Kidney glomerular epithelial cell (primary cell): ENCODE measurements at regions not wholly inside any gene's neighbourhood (a gene's known extent, or its start where the extent isn't known, plus 50 kb on each side); places are given as distances from the start of the nearest gene placed in this dataset.
"Not testable (repeated sequence)": the region's sequence is repeated elsewhere in the genome, so short reads cannot be mapped to it uniquely, and the experiment has no call there.

Experiments used
- DNase-seq: peaks from one replicate; lab custom pipeline; 2025; lab: John Stamatoyannopoulos, UW

DNA sequence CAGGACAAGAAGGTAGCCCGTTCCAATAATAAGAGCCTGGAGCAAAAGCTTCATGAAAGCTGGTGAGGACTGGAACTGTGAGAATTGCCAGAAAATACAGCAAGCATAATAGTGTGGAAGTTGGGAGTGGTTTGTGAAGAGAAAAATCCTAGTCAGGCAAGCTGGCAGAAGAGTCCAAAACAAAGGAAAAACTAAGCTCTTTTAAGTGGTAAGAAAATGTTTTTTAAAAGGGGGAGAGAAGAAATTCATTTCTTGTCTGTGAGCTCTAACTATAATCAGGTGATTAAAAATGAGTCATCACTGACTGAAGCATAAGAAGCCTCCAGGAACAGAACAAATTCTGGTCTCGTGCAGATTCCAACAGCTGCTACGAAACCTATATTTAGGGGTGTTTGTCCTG lies 102.6 kb downstream of the CAAP1 start:
- peak; percentile 8 for DNase-seq

DNA sequence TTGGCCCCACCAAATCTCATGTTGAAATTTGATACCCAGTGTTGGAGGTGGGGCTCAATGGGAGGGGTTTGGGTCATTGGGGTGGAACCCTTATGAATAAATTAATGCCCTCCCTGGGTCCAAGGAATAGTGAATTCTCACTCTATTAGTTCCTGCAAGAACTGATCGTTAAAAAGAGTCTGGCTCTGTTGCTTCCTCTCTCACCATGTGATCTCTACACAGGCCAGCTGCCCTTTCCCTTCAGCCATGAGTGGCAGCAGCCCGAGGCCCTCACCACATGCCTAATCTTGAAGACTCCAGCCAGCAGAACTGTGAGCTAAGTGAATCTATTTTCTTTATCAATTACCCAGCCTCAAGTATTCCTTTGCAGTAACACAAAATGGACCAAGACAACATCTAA lies 106.0 kb downstream of the CAAP1 start:
- no peak for DNase-seq

GRCh38 chr9:26782899-26783298 lies 109.7 kb downstream of the CAAP1 start:
- no peak for DNase-seq

GRCh38 chr9:26781906-26782305 lies 110.7 kb downstream of the CAAP1 start:
- no peak for DNase-seq

GRCh38 chr9:26780307-26780706 lies 112.3 kb downstream of the CAAP1 start:
- DNase-seq, result not testable (repeated sequence)

DNA sequence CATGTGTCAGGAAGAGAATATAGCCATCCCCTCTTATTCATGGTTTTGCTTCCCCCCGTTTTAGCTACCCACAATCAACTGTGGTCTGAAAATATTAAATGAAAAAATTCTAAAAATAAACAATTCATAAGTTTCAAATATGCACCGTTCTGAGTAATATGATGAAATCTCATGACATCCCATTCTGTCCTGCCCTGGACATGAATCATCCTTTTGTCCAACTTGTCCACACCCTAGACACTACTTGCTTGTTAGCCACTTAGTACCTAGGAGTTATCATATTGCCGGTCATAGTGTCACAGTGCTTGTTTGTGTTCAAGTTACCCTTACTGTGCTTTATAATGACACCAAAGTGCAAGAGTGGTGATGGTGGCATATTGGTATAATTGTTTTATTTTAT lies 113.5 kb downstream of the CAAP1 start:
- DNase-seq, result no peak

GRCh38 chr9:26775391-26775790 lies 117.2 kb downstream of the CAAP1 start:
- no peak for DNase-seq

DNA sequence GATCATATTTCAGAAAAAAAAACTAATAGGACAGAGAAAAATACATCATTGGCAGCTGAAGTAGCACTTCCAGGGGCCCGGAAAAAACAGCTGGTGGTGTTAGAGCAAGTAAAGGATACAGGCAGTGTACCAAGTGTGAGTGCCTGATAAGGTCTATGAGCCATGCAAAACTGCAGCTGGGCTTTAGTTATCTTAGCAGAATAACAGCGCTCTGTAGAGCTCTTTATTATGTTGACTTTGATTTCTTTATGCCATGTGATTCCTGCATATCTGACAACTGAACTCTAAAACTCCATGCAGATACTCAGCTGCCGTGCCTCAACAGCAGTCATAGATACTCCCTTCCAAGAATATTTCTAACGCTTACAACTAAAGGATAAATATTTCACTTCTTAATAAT lies 119.5 kb downstream of the CAAP1 start:
- no peak for DNase-seq

- DNase-seq, result no peak
Observed at GRCh38 chr9:26770821-26771220, 121.8 kb downstream of the CAAP1 start.

GRCh38 chr9:26768145-26768544 lies 124.5 kb downstream of the CAAP1 start:
- DNase-seq, result no peak

GRCh38 chr9:26760675-26761074 lies 131.9 kb downstream of the CAAP1 start:
- no peak for DNase-seq

DNA sequence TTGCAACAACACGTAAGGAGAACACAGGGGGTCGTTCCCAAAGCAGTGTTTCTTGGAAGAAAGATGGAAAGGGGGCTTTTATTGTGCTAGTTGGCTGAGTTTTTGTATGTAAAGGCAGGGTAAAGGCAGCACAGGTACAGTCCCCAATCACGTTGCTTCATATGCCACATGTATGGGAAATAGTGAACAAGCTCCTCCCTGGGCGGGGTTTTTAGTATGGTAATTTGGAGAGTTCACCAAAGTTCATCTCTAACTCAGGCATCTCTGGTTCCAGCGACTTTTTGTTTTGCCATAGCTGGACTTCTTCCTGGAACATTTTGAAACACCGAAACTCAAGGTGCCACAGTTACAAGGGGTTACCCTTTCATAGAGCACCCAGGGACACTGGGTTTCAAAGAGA lies 133.9 kb downstream of the CAAP1 start:
- DNase-seq, result no peak

DNA sequence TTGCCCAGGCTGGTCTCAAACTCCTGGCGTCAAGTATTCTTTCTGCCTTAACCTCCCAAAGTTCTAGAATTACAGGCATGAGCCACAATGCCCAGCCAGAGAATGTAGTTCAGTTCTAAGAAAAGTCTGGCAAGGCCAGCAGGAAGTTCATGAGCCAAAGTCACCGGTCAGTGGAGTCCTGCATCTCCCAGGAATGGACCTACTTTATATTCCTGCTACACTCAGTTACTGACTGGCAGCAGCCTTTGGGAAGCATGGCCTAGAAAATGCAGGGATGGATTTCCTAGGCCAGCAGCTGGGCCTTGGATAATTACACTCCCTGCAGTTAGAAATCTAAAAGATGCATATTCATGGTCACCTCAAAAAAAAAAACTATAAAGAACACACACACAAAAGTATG lies 135.7 kb downstream of the CAAP1 start:
- no peak for DNase-seq

GRCh38 chr9:26755476-26755875 lies 137.1 kb downstream of the CAAP1 start:
- DNase-seq, result no peak

- DNase-seq, result no peak
Observed at GRCh38 chr9:26754509-26755164, 138.0 kb downstream of the CAAP1 start.

- DNase-seq, result no peak
Observed at GRCh38 chr9:26753971-26754370, 138.6 kb downstream of the CAAP1 start.

- DNase-seq, result no peak
Observed at GRCh38 chr9:26750162-26750561, 142.4 kb downstream of the CAAP1 start.

DNA sequence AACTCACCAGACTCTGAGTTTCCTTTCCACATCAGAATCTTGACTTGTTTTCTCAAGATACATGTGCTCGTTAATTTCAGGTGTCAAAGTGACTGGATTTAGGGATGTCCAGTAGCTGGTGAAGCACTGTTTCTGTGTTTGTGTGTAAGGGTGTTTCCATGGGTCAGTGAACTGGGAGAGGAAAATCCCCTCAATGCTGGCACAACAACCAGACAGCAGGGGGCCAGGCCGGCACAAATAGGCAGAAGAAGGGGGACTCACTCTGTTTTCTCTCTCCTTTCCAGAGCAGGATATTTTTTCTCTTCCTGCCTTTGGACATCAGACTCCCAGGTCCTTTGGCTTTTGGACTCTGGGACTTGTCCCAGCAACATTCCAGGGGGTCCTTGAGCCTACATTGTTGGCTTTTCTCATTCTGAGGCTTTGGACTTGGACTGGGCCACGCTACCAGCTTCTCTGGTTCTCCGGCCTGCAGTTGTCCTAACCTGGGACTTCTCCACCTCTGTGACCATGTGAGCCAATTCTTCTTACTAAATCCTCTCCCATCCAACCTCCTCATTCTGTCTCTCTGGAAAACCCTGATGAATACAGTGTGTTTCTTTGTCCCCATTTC lies 144.0 kb downstream of the CAAP1 start:
- no peak for DNase-seq

DNA sequence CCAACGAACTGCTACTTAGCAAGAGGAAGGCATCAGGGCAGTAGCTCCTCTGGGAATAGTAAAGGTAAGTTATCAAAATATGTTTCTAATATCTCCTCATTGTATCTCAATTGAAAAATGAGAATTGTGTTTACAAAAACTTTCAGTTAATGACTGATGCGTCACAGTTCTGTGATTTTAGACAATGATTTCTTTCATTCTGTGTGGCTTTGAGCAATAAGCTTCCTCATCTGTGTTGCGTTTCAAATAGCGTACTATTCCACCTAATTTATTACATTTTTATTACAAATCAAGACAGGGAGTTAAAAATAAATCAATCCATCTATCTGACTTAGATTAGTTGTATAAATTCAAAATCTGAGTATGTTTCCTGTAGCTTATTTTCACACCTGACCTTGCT lies 145.0 kb downstream of the CAAP1 start:
- no peak for DNase-seq

DNA sequence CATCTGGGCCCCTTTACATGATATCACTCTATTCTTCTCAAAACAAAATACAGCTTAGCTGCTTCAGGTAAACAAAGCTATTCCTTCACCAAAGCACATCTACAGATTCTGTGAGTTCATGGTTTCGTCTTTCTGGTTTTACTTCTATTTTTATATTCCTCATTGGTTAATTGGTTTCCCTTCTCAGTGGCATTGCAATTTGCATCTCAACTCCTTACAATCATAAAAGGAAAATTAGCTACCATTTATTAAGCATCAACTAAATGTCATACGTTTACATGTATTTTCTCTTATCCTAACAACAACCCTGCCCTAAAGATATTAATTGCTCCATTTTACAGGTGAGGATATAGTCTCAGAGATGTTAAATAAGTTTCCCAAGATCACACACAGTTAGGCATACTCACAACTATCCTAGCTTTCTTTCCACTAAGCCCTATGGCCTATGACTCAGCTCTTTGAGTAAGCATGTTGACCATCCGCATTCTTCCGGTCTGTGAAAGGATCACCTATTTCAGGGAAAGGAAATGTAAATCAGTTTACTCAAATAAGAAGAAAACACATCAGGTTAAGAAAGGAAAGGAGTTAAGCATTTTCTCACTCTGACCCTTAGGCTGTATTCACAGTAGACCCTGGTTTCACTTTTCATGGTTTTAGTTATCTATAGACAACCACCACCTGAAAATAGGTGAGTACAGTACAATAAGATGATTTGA lies 146.1 kb downstream of the CAAP1 start:
- peak; percentile 22 for DNase-seq

GRCh38 chr9:26745111-26745510 lies 147.5 kb downstream of the CAAP1 start:
- DNase-seq, result no peak

- peak; percentile 9 for DNase-seq
Observed at GRCh38 chr9:26744191-26744965, 148.2 kb downstream of the CAAP1 start.
